Fibroblast of the conjunctiva (primary cell): ENCODE measurements at regions not wholly inside any gene's neighbourhood (a gene's known extent, or its start where the extent isn't known, plus 50 kb on each side); places are given as distances from the start of the nearest gene placed in this dataset.
"Not testable (repeated sequence)": the region's sequence is repeated elsewhere in the genome, so short reads cannot be mapped to it uniquely, and the experiment has no call there.

Experiments used
- DNase-seq: peaks from one replicate; pipeline ENCODE4 v3.0.0-alpha.2; 2010; ENCODE audit warnings: low read depth

- not testable (repeated sequence) for DNase-seq
Observed at GRCh38 chr2:87410371-87410770, 337.5 kb upstream of the PLGLB2 start.

GRCh38 chr2:87412036-87412820, 335.7 kb upstream of the PLGLB2 start:
- DNase-seq = not testable (repeated sequence)

GRCh38 chr2:87414331-87414730, 333.6 kb upstream of the PLGLB2 start:
- not testable (repeated sequence) for DNase-seq

DNA sequence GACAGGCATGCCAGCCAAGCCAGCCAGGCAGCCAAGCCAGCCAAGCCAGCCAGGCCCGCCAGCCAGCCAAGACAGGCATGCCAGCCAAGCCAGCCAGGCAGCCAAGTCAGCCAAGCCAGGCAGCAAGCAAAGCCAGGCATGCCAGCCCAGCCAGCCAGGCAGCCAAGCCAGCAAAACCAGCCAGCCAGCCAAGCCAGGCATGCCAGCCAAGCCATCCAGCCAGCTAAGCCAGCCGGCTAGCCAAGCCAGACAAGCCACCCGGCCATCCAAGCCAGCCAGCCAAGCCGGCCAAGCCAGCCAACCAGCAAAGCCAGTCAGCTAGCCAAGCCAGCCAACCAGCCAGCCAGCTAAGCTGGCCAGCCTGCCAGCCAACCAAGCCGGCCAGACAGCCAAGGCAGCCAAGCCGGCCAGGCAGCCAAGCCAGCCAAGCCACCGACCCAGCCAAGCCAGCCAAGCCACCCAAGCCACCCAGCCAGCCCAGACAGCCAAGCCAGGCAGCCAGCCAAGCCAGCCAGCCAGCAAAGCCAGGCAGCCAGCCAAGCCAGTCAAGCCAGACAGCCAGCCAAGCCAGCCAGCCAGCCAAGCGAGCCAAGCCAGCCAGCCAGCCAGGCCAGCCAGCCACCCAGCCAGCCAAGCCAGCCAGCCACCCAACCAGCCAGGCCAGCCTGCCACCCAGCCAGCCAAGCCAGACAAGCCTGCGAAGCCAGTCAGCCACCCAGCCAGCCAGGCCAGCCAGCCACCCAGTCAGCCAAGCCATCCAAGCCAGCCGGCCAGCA, 332.9 kb upstream of the PLGLB2 start:
- DNase-seq = not testable (repeated sequence)

DNA sequence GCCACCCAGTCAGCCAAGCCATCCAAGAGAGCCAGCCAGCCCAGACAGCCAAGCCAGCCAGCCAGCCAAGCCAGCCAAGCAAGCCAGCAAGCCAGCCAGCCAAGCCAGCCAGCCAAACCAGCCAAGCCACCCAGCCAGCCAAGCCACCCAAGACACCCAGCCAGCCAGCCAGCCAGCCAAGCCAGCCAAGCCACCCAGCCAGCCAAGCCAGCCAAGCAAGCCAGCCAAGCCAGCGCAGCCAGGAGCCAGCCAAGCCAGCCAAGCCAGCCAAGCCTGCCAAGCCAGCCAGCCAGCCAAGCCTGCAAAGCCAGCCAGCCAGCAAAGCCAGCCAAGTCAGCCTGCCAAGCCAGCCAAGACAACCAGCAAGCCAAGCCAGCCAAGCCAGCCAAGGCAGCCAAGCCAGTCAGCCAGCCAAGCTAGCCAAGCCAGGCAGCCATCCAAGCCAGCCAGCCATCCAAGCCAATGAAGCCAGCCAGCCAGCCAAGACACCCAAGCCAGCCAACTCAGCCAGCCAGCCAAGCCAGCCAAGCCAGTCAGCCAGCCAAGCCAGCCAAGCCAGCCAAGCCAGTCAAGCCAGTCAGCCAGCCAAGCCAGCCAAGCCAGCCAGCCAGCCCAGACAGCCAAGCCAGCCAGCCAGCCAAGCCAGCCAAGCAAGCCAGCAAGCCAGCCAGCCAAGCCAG, 332.2 kb upstream of the PLGLB2 start:
- DNase-seq = not testable (repeated sequence)

DNA sequence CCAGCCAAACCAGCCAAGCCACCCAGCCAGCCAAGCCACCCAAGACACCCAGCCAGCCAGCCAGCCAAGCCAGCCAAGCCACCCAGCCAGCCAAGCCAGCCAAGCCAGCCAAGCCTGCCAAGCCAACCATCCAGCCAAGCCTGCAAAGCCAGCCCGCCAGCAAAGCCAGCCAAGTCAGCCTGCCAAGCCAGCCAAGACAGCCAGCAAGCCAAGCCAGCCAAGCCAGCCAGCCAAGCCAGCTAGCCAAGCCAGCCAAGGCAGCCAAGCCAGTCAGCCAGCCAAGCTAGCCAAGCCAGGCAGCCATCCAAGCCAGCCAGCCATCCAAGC, 331.7 kb upstream of the PLGLB2 start:
- not testable (repeated sequence) for DNase-seq

DNA sequence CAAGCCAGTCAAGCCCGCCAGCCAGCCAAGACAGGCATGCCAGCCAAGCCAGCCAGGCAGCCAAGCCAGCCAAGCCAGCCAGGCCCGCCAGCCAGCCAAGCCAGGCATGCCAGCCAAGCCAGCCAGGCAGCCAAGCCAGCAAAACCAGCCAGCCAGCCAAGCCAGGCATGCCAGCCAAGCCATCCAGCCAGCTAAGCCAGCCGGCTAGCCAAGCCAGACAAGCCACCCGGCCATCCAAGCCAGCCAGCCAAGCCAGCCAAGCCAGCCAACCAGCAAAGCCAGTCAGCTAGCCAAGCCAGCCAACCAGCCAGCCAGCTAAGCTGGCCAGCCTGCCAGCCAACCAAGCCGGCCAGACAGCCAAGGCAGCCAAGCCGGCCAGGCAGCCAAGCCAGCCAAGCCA, 330.7 kb upstream of the PLGLB2 start:
- DNase-seq = not testable (repeated sequence)

- DNase-seq = not testable (repeated sequence)
Observed at GRCh38 chr2:87417742-87418567, 329.9 kb upstream of the PLGLB2 start.

- DNase-seq = not testable (repeated sequence)
Observed at GRCh38 chr2:87418823-87419822, 328.8 kb upstream of the PLGLB2 start.

DNA sequence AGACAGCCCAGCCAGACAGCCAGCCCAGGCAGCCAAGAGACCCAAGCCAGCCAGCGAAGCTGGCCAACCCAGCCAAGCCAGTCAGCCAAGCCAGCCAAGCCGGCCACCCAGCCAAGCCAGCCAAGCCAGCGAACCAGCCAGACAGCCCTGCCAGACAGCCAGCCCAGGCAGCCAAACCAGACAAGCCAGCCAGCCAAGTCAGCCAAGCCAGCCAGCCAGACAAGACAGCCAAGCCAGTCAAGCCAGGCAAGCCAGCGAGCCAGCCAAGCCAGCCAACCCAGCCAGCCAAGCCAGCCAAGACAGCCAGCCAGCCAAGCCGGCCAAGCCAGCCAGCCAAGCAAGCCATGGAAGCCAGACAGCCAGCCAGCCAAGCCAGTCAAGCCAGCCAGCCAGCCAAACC, 327.9 kb upstream of the PLGLB2 start:
- not testable (repeated sequence) for DNase-seq

GRCh38 chr2:87420954-87421353, 326.9 kb upstream of the PLGLB2 start:
- DNase-seq = not testable (repeated sequence)

DNA sequence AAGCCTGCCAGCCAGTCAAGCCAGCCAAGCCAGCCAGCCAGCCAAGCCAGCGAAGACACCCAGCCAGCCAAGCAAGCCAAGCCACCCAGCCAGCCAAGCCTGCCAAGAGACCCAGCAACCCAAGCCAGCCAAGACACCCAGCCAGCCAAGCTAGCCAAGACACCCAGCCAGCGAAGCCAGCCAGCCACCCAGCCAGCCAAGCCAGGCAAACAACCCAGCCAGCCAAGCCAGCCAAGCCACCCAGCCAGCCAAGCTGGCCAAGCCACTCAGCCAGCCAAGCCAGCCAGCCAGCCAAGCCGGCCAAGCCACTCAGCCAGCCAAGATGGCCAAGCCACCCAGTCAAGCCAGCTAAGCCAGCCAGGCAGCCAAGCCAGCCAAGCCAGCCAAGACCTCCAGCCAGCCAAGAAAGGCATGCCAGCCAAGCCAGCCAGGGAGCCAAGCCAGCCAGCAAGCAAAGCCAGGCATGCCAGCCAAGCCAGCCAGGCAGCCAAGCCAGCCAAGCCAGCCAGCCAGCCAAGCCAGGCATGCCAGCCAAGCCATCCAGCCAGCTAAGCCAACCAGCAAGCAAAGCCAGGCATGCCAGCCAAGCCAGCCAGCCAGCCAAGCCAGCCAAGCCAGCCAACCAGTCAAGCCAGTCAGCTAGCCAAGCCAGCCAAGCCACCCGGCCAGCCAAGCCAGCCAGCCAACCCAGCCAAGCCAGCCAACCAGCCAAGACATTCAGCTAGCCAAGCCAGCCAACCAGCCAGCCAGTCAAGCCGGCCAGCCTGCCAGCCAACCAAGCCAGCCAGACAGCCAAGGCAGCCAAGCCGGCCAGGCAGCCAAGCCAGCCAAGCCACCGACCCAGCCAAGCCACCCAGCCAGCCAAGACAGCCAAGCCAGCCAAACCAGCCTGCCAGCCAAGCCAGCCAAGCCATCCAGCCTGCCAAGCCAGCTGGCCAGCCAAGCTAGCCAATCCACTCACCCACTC, 323.8 kb upstream of the PLGLB2 start:
- not testable (repeated sequence) for DNase-seq

DNA sequence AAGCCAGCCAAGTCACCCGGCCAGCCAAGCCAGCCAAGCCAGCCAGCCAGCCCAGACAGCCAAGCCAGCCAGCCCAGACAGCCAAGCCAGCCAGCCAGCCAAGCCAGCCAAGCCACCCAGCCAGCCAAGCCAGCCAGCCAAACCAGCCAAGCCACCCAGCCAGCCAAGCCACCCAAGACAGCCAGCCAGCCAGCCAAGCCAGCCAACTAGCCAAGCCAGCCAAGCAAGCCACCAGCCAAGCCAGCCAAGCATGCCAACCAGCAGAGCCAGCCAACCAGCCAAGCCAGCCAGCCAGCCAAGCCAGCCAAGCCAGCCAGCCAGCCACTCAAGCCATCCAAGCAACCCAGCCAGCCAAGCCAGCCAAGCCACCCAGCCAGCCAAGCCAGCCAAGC, 323.1 kb upstream of the PLGLB2 start:
- DNase-seq = not testable (repeated sequence)

DNA sequence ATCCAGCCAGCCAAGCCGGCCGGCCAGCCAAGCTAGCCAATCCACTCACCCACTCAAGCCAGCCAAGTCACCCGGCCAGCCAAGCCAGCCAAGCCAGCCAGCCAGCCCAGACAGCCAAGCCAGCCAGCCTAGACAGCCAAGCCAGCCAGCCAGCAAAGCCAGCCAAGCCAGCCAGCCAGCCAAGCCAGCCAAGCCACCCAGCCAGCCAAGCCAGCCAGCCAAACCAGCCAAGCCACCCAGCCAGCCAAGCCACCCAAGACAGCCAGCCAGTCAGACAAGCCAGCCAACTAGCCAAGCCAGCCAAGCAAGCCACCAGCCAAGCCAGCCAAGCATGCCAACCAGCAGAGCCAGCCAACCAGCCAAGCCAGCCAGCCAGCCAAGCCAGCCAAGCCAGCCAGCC, 322.7 kb upstream of the PLGLB2 start:
- DNase-seq = not testable (repeated sequence)

GRCh38 chr2:87425717-87426116, 322.2 kb upstream of the PLGLB2 start:
- not testable (repeated sequence) for DNase-seq

GRCh38 chr2:87428452-87429130, 319.3 kb upstream of the PLGLB2 start:
- DNase-seq = not testable (repeated sequence)

DNA sequence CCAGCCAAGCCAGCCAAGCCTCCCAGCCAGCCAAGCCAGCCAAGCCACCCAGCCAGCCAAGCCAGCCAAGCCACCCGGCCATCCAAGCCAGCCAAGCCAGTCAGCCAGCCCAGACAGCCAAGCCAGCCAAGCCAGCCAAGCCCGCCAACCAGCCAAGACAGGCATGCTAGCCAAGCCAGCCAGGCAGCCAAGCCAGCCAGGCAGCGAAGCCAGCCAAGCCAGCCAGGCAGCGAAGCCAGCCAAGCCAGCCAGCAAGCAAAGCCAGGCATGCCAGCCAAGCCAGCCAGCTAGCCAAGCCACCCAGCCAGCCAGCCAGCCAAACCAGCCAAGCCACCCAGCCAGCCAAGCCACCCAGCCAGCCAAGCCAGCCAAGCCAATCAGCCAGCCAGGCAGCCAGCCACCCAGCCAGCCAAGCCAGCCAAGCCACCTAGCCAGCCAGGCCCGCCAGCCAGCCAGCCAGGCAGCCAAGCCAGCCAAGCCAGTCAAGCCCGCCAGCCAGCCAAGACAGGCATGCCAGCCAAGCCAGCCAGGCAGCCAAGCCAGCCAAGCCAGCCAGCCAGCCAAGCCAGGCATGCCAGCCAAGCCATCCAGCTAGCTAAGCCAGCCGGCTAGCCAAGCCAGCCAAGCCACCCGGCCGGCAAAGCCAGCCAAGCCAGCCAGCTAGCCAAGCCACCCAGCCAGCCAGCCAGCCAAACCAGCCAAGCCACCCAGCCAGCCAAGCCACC, 318.5 kb upstream of the PLGLB2 start:
- not testable (repeated sequence) for DNase-seq

DNA sequence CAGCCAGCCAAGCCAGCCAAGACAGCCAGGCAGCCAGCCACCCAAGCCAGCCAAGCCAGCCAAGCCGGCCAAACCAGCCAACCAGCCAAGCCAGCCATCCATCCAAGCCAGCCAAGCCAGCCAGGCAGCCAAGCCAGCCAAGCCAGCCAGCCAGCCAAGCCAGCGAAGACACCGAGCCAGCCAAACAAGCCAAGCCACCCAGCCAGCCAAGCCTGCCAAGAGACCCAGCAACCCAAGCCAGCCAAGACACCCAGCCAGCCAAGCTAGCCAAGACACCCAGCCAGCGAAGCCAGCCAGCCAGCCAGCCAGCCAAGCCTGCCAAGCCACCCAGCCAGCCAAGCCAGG, 318.0 kb upstream of the PLGLB2 start:
- not testable (repeated sequence) for DNase-seq
